HG02938 (cell line): ENCODE measurements at regions not wholly inside any gene's neighbourhood (a gene's known extent, or its start where the extent isn't known, plus 50 kb on each side); places are given as distances from the start of the nearest gene placed in this dataset.
"Not testable (repeated sequence)": the region's sequence is repeated elsewhere in the genome, so short reads cannot be mapped to it uniquely, and the experiment has no call there.

Experiments used
- ATAC-seq: cut with Tn5 transposase; IDR thresholded peaks from one replicate; pipeline ENCODE4 v1.9.1; 2021; ENCODE audit warnings: mild to moderate bottlenecking, moderate library complexity; ENCODE audit not compliant: unreplicated experiment

DNA sequence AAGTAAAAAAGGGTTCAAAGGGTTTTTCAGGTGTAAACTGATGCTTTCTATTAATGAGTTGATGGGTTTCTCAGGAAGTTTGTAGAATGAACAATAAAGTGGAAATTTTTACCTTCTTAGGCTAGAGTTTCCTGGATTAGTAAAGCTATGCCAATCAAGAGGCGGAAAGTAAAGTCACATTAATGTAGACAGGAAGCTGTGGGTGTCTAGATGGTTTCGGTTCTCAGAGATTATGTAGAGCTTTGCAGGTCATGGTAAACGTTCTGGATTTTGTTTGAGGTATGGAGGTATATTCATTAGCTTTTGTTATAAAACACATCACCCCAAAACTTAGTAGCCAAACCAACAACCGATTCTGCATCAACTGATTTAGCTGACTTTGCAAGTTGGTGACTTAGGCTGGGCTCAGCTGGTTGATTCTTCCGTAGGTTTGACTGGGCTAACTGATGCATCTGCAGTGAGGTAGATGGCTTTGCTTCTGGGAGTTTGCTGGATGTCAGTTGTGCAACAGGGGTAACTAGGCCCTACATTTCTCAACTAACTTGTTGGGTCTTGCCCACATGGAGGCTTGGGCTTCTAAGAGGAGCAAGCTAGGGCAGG, 273.8 kb downstream of the MSX2 start:
- no peak for ATAC-seq

DNA sequence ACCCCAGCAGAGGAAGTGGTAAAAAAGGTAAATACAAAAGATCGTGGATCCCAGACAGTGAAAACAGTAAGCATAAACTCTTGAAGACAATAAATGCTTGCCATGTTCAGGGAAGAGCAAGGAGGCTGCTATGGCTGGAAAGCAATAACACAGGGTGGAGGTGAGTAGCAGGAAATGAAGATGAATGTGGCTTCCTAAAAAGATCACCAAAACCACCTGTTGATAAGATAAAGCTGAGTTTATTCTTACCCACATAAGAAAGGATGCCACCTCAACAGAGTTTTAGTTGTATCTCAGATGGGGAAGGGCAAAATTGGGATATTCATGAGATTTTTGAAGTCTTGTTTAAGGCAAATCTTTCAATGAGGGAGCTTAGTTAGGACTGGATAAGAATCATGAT, 273.3 kb downstream of the MSX2 start:
- no peak for ATAC-seq

DNA sequence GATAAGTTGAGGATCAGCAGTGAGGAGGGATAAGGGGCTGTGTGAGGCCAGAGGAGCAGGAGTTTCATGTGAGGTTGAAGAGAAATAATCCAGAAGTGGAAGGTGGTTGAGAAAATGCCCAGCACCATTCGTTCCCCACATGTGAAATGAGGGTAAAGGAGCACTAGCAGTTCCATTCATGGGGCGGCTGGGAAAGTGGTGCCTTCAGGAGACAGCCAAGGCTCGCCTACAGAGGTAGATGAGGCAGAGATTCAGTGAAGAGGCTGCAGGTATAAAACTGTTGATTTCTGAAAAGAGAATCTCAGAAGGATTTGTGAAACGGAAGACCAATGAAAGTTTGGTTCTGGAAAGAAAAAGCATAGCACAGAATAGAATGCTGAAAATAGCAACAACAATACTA, 272.6 kb downstream of the MSX2 start:
- ATAC-seq = no peak

DNA sequence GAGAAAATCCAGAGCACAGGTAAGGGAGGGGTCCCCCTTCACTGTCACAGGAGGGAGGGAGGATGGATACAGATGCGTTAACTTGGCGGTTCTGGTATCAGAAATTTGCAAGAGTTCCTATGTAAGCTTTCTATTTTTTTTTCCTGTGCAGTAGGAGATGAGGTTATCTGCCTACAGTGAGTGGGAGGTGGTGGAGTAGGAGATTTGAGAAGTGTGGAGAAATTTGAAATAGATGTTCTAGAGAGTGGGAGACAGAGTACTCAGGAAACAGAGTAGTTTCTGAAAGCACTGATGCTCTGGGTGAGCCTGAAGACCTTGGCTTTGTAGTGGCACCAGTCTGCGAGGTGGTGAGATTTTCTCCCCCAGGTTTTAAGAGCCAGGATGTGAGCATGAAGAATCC, 271.4 kb downstream of the MSX2 start:
- no peak for ATAC-seq

DNA sequence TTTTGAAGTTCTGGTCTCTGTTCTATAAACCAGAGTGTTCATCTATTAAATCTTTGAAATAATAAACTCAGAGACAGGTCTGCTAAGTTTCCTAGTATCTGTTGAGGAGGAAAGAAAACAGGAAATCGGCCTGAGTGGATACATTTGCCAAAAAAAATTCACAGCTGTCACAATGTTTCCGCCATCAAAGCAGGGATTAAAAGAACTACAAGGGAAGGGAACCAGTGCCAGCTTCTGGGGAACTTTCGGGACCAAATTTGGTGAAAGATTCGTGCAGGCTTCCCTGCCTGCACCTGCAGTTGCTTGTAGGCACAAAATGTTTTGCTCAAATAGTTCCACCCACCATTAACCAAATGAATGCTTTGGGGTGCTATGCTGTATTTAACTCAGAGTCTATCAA, 267.5 kb downstream of the MSX2 start:
- ATAC-seq = no peak

DNA sequence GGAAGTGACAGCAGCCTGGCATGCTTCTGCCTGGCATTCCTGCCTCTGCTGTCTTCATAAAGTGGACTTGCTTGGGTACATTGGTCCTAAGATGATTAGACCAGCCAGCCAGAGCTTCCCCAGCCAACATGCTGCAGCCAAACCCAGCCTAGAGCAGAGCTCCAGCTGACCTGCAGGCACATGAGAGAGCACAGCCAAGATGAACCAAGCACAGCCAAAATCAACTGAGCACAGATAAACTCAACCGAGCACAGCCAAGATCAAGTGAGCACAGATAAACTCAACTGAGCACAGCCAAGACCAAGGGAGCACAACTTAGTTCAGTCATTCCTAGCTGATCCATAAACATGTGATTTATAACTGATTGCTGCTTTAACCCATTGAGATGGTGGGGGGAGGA, 266.5 kb downstream of the MSX2 start:
- ATAC-seq = no peak

DNA sequence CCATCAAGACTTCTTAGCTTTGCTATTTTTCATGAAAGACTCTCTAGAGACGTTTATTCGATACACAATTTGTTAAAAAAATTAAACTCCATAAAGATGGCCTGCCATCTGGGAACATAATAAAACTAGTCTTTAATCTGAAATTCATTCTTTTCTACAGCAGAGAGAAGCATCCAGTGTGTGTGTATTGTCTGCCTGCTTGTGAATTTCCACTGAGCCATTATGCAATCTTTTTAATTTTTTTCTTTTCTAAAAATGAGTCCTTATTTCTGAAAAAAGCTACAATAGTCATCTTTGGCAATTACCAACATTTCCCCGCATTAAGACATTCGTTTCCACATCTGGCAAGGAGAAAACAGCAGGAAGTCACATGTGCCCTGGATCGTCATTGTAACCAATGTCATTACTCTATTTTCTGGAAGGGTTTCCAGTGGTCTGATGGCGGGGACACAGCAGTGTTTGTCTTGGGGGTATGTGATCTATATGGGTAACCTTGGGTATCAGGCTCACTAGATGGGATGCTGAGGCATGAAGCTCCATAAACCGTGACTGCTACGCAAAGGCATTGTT, 263.1 kb downstream of the MSX2 start:
- no peak for ATAC-seq

DNA sequence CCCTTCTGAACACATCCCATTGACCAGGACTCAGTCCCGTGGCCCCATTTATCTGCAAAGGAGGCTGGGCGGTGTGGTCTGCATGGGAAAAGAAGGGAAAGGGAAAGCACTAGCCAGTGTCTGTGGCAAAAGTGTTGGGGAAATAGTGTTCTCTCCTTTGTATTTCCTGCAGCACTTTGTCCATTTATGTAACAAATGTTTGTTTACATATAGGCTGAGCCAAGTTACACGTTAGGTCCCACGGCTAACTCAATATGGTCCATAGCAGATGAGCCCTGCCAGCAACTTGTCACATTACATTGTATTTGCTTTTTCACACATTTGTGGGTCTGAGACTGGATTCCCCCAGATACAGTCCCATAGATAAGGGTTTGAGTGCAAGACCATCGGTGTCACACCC, 260.5 kb downstream of the MSX2 start:
- ATAC-seq = no peak

DNA sequence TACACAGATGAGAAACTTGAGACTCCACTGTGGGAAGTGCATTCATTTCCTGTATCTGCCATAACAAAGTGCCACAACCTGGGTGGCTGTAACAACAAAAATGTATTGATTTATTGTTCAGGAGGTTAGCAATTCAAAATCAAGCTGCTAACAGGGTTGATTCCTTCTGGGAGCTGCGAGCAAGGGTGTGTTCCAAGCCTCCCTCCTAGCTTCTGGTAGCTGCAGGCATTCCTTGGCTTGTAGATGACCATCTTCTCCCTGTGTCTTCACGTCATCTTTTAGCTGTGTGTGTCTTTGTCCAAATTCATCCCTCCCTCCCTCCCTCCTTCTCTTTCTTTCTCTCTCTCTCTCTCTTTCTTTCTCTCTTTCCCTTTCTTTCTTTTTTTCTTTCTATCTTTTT, 258.1 kb downstream of the MSX2 start:
- ATAC-seq = no peak

DNA sequence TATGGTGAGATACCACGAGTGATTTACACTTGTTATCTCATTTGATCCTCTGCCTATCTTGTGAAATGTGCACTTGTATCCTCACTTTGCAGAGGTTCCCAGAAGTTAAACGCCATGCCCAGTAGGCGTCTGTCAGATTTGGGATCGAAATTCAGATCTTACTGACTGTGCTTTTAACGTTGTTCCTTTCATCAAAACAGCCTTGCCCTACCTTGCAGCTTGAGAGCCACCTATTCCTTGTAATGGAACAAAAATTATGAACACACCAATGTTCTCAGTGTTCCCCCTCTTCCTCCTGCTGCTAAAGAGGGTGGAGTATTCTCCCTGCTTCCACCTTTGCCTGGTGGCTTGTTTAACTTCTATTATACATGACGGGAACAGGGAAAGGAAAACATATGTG, 257.0 kb downstream of the MSX2 start:
- no peak for ATAC-seq

DNA sequence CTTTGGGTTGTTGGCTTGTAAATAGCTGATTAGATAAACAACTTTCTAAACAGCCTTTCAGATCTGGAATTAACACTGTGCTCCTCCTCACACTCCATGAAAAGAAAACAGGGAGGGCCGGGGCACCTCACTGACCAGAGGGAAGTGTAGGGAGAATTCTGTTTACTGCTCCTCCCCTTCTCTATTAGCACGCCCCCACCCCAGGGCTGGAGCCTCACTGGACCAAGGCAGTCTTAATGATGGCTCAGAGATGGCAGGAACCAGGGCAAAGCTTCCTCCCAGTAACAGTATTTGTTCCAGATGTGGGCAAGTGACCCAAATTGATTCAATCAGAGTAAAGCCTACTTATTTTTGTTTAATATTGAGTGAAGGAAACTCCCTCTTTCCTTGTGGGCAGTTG, 256.6 kb downstream of the MSX2 start:
- ATAC-seq = no peak

DNA sequence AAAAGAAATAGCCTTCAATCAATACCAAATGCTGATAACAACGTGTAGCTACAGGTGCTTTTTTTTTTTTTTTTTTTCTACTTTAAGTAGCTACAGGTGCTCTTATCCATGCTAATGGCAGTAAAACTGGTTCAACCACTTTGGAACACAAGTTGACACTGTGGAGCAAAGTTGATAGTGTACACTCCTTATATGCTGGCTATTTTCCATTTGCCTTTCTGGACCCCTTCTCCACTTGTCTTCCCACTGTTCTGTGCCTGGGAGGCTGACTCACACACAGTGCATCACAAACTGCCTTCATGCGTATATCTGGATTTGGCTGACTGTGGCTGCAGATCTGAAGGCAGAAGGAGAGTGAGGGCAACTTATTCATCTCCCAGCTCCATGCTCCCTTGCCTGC, 247.9 kb downstream of the MSX2 start:
- no peak for ATAC-seq

DNA sequence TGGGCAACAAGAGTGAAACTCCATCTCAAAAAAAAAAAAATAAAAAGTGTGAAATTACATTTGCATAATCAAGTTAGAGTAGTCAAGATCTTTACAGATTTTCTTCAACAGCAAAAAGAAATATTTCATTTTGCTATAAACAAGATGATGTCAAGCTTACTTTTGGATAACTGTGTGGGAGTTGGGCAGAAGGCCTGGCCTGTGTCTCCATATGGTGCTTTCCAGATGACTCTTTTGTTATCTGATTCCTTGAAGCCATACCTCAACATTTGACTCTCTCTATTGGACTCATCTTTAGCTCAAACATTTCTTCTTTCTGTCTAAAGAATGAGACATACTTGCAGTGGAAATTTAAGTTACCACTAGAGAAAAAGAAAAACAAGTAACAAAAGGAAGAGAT, 246.8 kb downstream of the MSX2 start:
- no peak for ATAC-seq

DNA sequence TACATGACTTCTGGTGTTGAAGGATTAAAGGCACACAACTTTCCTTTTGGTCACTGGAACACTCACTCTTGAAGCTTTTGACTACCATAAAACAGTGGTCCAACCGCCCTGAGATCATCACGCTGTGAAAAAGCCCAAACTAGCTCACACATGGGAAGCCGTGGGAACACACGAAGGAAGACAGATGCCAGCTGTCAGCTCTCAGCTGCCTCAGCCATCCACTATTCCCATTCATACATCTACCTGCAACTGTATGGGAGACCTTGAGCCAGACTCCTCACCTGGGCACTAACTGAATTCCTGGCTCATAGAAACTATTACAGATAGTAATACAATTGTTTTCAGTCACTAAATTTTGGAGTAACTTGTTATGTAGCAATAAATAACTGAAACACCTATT, 246.1 kb downstream of the MSX2 start:
- ATAC-seq = no peak

DNA sequence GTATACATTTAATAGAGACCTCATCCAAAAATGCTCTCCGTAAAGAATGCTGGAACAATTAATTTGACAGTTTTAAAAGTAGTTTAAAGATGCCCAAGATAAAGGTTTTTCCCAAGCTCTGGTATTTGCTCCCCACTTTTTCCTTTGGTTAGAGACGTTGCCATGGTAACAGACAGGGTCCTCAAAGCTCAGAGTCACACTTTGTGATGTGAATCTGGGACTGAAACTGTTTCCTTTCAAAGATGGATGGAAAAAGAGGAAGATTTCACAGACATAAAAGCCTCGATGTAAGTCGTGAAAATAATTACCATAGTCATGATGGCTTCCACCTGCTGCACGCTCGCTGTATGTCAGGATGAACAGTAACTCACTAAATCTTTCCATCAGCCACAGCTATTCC, 229.5 kb downstream of the MSX2 start:
- ATAC-seq = no peak

DNA sequence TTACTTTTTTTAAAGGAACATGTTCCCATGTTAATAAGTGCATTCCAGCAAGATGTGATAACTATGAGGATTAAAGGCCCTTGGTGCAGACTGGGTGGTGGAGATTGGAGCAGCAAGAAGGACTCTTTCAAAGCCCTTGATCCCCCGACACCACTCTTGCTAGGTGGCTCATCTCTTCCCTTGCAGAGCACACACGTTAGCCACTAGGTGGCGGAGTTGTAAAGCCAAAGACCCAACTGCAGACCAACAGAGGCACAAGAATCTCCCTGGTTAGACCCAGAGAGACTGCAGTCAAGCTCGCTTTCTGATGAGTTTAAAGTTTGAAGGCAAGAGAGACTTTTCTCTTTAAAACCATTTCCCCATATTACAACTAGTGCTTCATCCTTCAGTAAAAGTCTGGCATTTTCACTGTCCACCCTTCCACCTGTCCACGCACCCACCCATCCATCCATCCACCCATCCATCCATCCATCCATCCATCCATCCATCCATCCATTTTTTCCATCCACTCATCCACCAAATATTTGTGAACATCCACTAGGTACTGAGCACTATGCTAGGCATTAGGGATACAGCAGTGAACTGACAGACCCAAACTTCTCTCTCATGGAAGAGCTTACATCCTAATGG, 226.9 kb downstream of the MSX2 start:
- ATAC-seq = peak; percentile 88

DNA sequence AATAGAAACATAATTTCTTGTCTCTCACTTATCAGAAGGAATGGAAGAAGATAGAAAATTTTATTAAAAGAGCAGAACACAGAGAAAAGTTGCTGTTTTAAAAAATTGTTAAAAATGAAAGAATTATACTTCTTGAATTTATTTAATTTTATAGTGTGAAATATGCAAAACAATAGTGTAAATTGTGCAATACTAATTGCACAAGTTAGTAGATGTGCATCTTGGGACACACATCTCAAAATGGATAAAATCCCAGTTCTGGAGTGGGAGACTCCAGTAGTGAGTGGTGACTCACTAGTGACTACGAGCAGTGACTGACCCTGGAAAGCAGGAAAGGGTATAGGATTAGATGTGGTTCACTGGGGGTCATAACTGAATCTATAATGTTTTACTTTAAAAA, 223.2 kb downstream of the MSX2 start:
- no peak for ATAC-seq

DNA sequence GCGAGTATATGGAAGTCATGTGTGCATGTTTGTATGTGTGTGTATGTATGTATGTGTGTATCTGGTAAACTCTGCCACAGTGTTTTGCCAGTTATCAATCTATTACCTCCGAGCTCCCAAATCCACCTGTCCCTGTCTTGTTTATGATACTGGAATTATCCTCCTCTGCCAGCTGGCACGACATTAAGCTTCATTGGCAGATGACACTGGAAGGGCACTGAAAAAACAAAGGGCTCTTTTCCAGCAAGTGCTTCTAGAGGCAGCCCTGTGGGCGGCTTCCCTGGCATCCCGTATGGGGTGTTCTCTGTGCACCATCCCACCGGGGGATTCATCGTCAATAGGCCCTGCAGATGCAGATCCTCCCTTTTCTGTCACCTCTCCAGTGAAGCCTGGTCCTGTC, 221.5 kb downstream of the MSX2 start:
- no peak for ATAC-seq

DNA sequence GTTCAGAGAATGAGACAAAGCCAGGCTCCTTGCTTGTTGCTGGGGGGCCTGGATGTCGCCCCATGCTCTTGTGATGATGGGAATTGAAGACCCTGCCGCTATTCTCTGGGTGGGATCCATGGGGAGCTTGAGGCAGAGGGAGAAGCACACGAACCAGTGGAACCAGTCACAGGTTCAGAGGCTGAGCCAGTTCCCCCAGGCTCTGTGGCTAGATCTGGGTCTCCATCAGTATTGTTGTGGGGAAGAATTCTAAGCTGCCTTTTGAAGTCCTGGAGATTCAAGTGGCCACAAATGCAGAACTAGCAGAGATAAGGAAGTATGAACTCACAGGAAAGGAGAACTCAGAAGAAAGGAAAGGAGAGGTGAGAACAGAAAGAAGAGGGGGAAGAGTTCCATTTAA, 219.4 kb downstream of the MSX2 start:
- no peak for ATAC-seq

DNA sequence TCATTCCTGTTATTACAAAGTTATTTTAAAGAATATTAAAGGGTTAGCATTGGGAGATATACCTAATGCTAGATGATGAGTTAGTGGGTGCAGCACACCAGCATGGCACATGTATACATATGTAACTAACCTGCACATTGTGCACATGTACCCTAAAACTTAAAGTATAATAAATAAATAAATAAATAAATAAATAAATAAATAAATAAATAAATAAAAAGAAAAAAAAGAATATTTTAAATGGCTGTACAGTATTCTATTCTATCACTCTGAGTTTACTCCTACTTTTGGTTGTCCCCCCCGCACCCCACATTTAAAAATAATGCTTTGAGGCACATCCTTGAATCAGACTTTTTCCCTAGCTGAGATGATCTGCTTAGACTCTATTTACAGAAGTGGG, 218.6 kb downstream of the MSX2 start:
- ATAC-seq = not testable (repeated sequence)

DNA sequence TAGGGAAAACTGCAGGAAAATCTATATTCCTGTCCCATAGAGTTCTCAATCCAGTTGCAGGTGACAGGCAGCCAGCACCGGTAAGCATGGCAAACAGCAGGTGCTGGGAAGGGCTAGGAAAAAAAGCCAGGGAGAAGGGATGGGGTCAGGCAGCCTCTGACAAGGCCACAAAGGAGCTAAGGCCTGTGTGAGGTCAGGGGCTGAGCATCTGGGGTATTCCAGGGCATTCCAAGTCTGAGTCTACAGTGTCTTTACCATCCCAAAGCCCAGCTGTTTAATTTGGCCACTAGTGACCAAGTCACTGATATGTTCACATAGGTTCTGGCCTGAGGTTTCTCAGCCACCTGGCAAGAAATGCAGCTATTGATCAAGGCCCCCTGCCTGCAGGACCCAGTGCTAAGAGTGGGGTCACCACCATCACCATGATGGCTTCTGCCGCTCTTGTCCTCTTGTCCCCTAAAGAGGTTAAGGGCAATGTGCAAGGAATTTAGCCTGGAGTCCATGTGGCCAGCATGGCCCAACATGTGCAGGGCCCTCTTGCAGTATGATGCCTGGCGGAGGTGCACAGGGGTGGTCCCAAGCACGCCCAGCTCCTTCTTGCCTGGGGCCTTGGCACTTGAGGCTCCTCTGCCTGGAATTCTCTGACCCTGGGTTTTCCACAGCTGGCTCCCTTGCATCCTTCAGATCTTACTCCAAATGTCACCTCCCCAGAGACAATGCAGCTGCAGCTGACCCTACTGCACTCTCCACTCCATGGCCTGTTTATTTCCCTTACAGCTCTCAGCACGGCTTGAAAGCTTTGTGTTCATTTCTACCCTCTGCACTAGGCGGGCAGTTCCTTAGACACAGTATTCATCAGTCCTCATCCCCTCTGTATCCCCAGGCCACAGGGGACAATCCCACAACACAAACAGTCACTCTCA, 213.1 kb downstream of the MSX2 start:
- ATAC-seq = no peak
